GM12874 (cell line): ENCODE measurements at regions not wholly inside any gene's neighbourhood (a gene's known extent, or its start where the extent isn't known, plus 50 kb on each side); places are given as distances from the start of the nearest gene placed in this dataset.

ENCODE experiments used
- CTCF ChIP-seq: IDR thresholded peaks from 2 replicates; pipeline ENCODE4 v1.5.1; 2011; ENCODE audit warnings: low read depth, mild to moderate bottlenecking, control low read depth, low read length, moderate library complexity; ENCODE audit not compliant: insufficient read depth

- no peak for TF ChIP-seq CTCF
These were observed 95.9 kb upstream of the KLF4 start for GRCh38 chr9:107585465-107585864.

- TF ChIP-seq CTCF = no peak
These were observed 95.4 kb upstream of the KLF4 start for GRCh38 chr9:107584944-107585343.

- TF ChIP-seq CTCF = no peak
These were observed 94.6 kb upstream of the KLF4 start for GRCh38 chr9:107584186-107584585.

- no peak for TF ChIP-seq CTCF
These were observed 87.7 kb upstream of the KLF4 start for GRCh38 chr9:107577140-107577776.

- TF ChIP-seq CTCF = no peak
These were observed 81.6 kb upstream of the KLF4 start for GRCh38 chr9:107571148-107571547.

- no peak for TF ChIP-seq CTCF
These were observed 79.6 kb upstream of the KLF4 start for GRCh38 chr9:107569174-107569573.

- TF ChIP-seq CTCF = no peak
These were observed 77.9 kb upstream of the KLF4 start for GRCh38 chr9:107567462-107567861.
